ENCODE measurements at regions not wholly inside any gene's neighbourhood (a gene's known extent, or its start where the extent isn't known, plus 50 kb on each side); places are given as distances from the start of the nearest gene placed in this dataset.
A peak's percentile ranks its signal among the peaks of the same experiment; 100 is the strongest.
"Not testable (repeated sequence)": the region's sequence is repeated elsewhere in the genome, so short reads cannot be mapped to it uniquely, and the experiment has no call there.

DNA sequence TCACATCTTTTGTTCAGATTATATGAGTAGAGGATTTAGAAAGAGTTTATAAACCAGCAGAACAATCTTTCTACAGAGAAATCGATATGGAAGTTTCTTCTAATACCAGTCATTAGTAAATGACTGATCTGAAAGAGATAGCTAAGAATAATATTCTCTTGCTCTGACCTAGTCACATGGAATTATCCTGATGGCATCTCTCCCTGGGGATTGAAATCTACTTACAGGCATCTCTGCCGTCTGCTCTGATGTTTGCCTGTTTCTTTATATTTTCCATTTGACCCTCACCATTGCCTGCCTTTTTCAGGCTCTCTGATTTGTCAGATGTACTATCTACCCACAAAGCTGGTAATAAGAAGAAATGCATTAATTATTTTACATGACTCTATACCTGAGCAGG is 1157.3 kb downstream of the PCDH7 start:
- no peaks in the 10 kb centered on the region for H3K27me3 ChIP-seq (ENCODE audit: control insufficient read depth, insufficient read depth, low read length)
- no peak for DNase-seq (ENCODE audit: low read depth)
- no peak overlapping the region for H3K4me3 ChIP-seq (ENCODE audit: low read depth, low read length)
- TF ChIP-seq, protein P1, sequence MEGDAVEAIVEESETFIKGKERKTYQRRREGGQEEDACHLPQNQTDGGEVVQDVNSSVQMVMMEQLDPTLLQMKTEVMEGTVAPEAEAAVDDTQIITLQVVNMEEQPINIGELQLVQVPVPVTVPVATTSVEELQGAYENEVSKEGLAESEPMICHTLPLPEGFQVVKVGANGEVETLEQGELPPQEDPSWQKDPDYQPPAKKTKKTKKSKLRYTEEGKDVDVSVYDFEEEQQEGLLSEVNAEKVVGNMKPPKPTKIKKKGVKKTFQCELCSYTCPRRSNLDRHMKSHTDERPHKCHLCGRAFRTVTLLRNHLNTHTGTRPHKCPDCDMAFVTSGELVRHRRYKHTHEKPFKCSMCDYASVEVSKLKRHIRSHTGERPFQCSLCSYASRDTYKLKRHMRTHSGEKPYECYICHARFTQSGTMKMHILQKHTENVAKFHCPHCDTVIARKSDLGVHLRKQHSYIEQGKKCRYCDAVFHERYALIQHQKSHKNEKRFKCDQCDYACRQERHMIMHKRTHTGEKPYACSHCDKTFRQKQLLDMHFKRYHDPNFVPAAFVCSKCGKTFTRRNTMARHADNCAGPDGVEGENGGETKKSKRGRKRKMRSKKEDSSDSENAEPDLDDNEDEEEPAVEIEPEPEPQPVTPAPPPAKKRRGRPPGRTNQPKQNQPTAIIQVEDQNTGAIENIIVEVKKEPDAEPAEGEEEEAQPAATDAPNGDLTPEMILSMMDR (IDR thresholded peaks at IDR 0.05; ENCODE audit: insufficient read depth, low read length, poor library complexity, severe bottlenecking), result no peak
- no peaks in the 10 kb centered on the region for H3K36me3 ChIP-seq (ENCODE audit: control insufficient read depth, insufficient read depth, low read length)

DNA sequence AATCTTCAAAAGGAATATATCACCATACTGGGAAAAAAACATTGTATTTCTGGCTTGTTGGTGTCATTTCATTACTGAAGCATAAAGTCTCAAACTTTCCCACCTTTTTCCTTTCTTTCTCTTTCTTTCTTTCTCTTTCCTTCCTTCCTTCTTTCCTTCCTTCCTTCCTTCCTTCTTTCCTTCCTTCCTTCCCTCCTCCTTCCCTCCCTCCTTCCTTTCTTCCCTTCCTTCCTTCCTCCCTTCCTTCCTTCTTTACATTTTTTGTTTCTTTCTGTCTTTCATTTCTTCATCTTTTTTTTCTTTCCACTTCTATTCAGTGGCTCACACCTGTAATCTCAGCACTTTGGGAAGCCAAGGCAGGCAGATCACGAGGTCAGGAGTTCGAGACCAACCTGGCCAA is 1160.7 kb downstream of the PCDH7 start:
- H3K4me3 ChIP-seq (ENCODE audit: low read depth, low read length); H3K36me3 ChIP-seq (ENCODE audit: control insufficient read depth, insufficient read depth, low read length); DNase-seq (ENCODE audit: low read depth); H3K27me3 ChIP-seq (ENCODE audit: control insufficient read depth, insufficient read depth, low read length): not testable (repeated sequence)

DNA sequence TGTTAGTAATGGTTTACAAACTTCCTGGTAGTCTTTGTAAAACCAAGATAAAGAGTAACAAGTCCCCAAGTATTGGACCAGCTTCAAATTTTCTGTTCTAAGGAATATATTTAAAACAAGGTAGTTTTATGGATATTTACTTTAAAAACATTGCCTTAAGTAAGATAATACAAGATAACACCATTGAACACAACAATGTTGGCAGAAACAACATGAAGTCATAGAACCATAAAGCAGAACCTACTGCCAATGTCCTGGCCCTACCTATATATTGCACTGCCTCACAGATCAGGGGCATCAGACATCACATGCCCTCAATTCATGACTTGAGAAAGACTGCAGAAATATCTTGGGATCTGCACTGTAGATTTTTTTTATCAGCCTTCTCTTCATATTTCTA is 1176.2 kb downstream of the PCDH7 start:
- Histone ChIP-seq H3K4me3 (ENCODE audit: low read depth, low read length) (no peak overlapping the region), H3K36me3 (ENCODE audit: control insufficient read depth, insufficient read depth, low read length) (no peaks in the 10 kb centered on the region), H3K27me3 (ENCODE audit: control insufficient read depth, insufficient read depth, low read length) (no peaks in the 10 kb centered on the region)
- TF ChIP-seq, protein P1 (IDR thresholded peaks at IDR 0.05; ENCODE audit: insufficient read depth, low read length, poor library complexity, severe bottlenecking), result no peak
- DNase-seq (ENCODE audit: low read depth), result no peak

DNA sequence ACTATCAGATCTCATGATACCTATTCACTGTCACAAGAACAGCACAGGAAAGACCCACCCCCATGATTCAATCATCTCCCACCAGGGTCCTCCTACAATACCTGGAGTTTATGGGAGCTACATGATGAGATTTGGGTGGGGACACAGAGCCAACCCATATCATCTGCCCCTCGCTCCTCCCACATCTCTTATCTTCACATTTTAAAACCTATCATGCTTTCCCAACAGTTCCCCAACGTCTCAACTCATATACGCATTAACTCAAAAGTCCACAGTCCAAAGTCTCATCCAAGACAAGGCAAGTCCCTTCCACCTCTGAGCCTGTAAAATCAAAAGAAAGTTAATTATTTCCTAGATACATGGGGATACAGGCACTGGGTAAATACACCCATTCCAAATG is 1185.2 kb downstream of the PCDH7 start:
- no peak for DNase-seq (ENCODE audit: low read depth)
- H3K4me3 ChIP-seq (ENCODE audit: low read depth, low read length), result no peak overlapping the region
- no peaks in the 10 kb centered on the region for H3K27me3 ChIP-seq (ENCODE audit: control insufficient read depth, insufficient read depth, low read length)
- no peaks in the 10 kb centered on the region for H3K36me3 ChIP-seq (ENCODE audit: control insufficient read depth, insufficient read depth, low read length)
- TF ChIP-seq, protein P1 (IDR thresholded peaks at IDR 0.05; ENCODE audit: insufficient read depth, low read length, poor library complexity, severe bottlenecking), result no peak

DNA sequence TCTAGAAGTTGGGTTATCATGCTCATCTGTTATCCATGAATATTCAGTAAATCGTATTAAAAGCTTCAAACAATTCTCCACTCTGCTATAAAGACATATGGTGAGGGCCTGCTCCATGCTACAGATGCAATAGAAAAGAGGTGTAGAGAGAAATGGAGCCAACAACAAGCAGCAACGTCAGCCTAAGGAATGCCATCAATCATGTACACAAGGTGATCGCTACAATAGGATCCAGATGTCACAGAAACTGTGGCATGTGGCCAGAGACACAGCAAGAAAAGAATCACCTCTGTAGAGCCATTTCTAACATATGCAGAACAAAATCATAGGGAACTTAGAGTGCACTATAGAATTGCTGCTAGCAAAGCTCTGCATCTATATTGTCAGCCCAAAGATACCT is 1188.1 kb downstream of the PCDH7 start:
- Histone ChIP-seq H3K4me3 (ENCODE audit: low read depth, low read length) (no peak overlapping the region), H3K27me3 (ENCODE audit: control insufficient read depth, insufficient read depth, low read length) (no peaks in the 10 kb centered on the region), H3K36me3 (ENCODE audit: control insufficient read depth, insufficient read depth, low read length) (no peaks in the 10 kb centered on the region)
- TF ChIP-seq, protein P1 (IDR thresholded peaks at IDR 0.05; ENCODE audit: insufficient read depth, low read length, poor library complexity, severe bottlenecking), result no peak
- no peak for DNase-seq (ENCODE audit: low read depth)

DNA sequence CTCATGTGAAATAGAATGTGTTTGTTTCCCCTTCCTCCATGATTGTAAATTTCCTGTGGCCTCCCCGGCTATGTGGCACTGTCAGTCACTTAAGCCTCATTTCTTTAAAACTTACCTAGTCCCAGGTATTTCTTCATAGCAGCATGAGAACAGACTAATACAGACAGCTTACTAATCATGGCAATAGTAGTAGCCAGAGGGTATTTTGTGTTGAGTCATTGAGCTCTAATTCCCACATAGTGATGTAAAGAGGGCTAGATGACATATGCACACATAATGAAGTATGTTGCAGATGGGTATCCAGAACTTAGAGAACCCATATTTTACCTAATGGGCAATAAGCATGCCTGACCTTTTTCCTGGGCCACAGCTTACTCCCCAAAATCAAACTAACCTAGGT is 1197.2 kb downstream of the PCDH7 start:
- no peak overlapping the region for H3K4me3 ChIP-seq (ENCODE audit: low read depth, low read length)
- peak; percentile 14 for DNase-seq (ENCODE audit: low read depth)
- TF ChIP-seq, protein P1 (IDR thresholded peaks at IDR 0.05; ENCODE audit: insufficient read depth, low read length, poor library complexity, severe bottlenecking), result no peak
- H3K36me3 ChIP-seq (ENCODE audit: control insufficient read depth, insufficient read depth, low read length), result no peaks in the 10 kb centered on the region
- no peaks in the 10 kb centered on the region for H3K27me3 ChIP-seq (ENCODE audit: control insufficient read depth, insufficient read depth, low read length)

Measured in kidney epithelial cell (primary cell).